Esophagus squamous epithelium (tissue), 4 donors: ENCODE measurements at regions not wholly inside any gene's neighbourhood (a gene's known extent, or its start where the extent isn't known, plus 50 kb on each side); places are given as distances from the start of the nearest gene placed in this dataset.

ENCODE experiments used
- POLR2A ChIP-seq, 4 donors: fragments of 450-650 bp; IDR thresholded peaks; one replicate each; pipeline ENCODE4 v1.6.1; 2017; ENCODE audit warnings: antibody characterized with exemption in 4 of 4, mild to moderate bottlenecking in 4 of 4, moderate library complexity in 3 of 4
- TF ChIP-seq, protein P1 (sequence below), 6 experiments: fragments of 450-650 bp in 4 of 6; fragments of 200-600 bp in 2 of 6; sonication (generic) in 2 of 6; IDR thresholded peaks; one replicate each; pipeline ENCODE4 v1.5.1; 2016 to 2019; ENCODE audit warnings: antibody characterized with exemption in 6 of 6, mild to moderate bottlenecking in 4 of 6, moderate library complexity in 4 of 6

DNA sequence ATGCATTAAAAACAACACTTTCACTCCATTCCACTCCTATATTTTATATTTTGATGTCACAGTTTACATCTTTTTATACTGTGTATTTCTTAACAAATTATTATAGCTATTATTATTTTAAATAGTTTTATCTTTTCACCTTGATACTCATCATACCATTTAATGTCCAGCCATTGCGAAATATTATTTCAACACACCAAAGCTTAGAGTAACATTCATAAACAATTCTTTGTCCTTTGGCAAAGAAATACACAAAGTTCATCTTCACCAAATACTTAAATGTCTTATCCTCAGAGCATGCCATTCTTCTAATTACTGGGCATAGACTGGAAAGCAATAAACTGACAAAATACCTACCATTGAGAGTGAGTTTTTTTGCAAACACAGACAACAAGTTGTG is 1963.4 kb upstream of the FLRT2 start:
- TF ChIP-seq POLR2A (IDR thresholded peaks at IDR 0.05) = no peak
- TF ChIP-seq, protein P1, sequence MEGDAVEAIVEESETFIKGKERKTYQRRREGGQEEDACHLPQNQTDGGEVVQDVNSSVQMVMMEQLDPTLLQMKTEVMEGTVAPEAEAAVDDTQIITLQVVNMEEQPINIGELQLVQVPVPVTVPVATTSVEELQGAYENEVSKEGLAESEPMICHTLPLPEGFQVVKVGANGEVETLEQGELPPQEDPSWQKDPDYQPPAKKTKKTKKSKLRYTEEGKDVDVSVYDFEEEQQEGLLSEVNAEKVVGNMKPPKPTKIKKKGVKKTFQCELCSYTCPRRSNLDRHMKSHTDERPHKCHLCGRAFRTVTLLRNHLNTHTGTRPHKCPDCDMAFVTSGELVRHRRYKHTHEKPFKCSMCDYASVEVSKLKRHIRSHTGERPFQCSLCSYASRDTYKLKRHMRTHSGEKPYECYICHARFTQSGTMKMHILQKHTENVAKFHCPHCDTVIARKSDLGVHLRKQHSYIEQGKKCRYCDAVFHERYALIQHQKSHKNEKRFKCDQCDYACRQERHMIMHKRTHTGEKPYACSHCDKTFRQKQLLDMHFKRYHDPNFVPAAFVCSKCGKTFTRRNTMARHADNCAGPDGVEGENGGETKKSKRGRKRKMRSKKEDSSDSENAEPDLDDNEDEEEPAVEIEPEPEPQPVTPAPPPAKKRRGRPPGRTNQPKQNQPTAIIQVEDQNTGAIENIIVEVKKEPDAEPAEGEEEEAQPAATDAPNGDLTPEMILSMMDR (IDR thresholded peaks at IDR 0.05) = no peak
